Bronchial epithelial cell (primary cell): ENCODE measurements at regions not wholly inside any gene's neighbourhood (a gene's known extent, or its start where the extent isn't known, plus 50 kb on each side); places are given as distances from the start of the nearest gene placed in this dataset.

Source experiments
- DNase-seq: peaks from one replicate; pipeline ENCODE4 v3.0.0-alpha.2; 2010; ENCODE audit warnings: low read depth
- FAIRE-seq: peaks from 2 replicates; lab custom pipeline; 2011; peaks lifted over from hg19 to GRCh38; lab: Jason Lieb, UNC
- H3K27me3 ChIP-seq: 2 replicates; pipeline ENCODE4 v1.5.1; 2011; ENCODE audit warnings: low read length; ENCODE audit not compliant: control insufficient read depth, insufficient read depth
- H3K36me3 ChIP-seq: 2 replicates; pipeline ENCODE4 v1.5.1; 2011; ENCODE audit warnings: low read length; ENCODE audit not compliant: control insufficient read depth, insufficient read depth
- H3K4me3 ChIP-seq: 2 replicates; pipeline ENCODE4 v1.5.1; 2011; ENCODE audit warnings: mild to moderate bottlenecking, low read depth, low read length, control low read depth
- TF ChIP-seq, protein P1 (sequence below): IDR thresholded peaks from 2 replicates; pipeline ENCODE4 v1.5.1; 2011; ENCODE audit warnings: mild to moderate bottlenecking, moderate library complexity, low read length, control low read depth, inconsistent platforms; ENCODE audit not compliant: insufficient read depth, severe bottlenecking

GRCh38 chrY:14473320-14473719 is 51.0 kb upstream of the NLGN4Y start:
- TF ChIP-seq, protein P1, sequence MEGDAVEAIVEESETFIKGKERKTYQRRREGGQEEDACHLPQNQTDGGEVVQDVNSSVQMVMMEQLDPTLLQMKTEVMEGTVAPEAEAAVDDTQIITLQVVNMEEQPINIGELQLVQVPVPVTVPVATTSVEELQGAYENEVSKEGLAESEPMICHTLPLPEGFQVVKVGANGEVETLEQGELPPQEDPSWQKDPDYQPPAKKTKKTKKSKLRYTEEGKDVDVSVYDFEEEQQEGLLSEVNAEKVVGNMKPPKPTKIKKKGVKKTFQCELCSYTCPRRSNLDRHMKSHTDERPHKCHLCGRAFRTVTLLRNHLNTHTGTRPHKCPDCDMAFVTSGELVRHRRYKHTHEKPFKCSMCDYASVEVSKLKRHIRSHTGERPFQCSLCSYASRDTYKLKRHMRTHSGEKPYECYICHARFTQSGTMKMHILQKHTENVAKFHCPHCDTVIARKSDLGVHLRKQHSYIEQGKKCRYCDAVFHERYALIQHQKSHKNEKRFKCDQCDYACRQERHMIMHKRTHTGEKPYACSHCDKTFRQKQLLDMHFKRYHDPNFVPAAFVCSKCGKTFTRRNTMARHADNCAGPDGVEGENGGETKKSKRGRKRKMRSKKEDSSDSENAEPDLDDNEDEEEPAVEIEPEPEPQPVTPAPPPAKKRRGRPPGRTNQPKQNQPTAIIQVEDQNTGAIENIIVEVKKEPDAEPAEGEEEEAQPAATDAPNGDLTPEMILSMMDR = no peak
- peak; percentile 54 for DNase-seq
- no peak for FAIRE-seq

More at GRCh38 chrY:14473320-14473719, 51.0 kb upstream of the NLGN4Y start:
- no peaks in the 10 kb centered on the region for H3K36me3 ChIP-seq
- no peak overlapping the region for H3K4me3 ChIP-seq
- no peaks in the 10 kb centered on the region for H3K27me3 ChIP-seq
